Ammon's horn (tissue), 1 donor: ENCODE measurements at regions not wholly inside any gene's neighbourhood (a gene's known extent, or its start where the extent isn't known, plus 50 kb on each side); places are given as distances from the start of the nearest gene placed in this dataset.

ENCODE experiments used
- DNase-seq: peaks from one replicate; pipeline ENCODE4 v3.0.0-alpha.2; 2016; ENCODE audit warnings: low spot score

DNA sequence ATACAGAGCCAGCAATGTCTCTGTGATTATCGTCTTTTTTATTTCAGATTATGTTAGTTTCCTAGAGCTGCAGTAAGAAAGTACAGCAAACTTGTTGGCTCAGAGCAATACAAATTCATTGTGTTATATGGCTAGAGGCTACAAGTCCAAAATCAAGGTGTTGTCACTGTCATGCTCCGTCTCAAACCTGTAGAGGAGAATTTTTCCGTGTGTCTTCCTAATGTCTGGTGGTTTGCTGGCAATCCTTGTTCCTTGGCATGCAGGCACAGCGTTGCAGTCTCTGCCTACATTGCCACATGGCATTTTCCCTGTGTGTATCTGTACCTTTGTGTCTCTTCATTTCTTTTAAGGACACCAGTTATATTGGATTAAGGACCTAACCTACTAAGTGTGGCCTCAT is 244.4 kb downstream of the LRRIQ3 start:
- DNase-seq: peak; percentile 11

DNA sequence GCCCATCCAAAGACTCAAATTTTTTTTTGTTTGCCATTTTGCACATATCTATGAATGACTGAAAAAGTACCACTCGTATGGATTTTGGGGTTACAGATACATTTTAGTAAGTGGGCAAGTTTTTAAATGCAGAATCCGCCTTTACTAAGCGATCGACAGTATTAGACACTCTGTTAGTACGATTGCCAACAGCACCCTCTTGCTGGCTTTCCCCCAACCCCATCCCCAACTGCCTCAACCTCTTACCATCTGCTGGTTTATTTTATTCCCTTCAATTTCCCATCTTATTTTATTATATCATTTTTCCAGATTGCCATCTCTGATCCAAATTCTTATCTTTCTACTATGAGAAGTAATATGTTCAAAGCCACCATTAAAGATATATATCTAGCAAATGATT is 244.8 kb downstream of the LRRIQ3 start:
- peak; percentile 29 for DNase-seq

DNA sequence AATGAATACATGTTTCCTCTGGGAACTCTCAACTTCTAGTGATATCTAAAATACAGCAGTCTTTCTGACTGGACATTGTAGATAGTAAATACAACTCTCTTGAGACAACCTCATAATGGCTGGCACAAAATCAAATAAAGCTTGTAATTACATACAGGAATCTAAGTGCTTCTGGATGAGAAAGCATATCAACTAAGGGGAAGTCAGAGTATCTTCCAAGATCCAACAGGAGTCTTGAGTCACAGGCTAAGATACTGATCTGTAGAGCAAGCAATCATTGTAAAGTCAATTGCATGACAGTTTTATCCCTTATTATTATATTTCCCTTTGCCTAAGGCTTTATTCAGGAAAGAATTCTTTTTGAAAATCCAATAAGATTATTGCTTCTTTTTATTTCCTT is 249.9 kb downstream of the LRRIQ3 start:
- DNase-seq: no peak

DNA sequence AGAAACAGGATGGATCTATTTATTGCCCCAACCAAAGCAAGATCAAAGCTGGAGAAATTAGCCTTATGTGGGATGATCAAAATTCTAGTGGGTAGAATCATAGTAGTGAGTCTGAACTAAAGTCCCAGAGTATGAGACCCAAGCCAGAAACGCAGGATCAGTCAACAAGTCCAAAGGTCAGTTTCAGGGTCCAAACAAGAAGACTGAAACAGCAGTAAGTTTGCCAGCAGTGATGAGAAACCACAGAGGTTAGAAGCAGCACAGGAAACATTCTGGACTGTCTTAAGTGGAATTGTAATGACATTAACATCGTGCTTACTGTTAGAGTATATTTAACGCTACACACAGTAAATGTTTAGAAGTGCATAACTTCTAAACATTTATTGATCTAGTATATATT is 251.0 kb downstream of the LRRIQ3 start:
- no peak for DNase-seq

DNA sequence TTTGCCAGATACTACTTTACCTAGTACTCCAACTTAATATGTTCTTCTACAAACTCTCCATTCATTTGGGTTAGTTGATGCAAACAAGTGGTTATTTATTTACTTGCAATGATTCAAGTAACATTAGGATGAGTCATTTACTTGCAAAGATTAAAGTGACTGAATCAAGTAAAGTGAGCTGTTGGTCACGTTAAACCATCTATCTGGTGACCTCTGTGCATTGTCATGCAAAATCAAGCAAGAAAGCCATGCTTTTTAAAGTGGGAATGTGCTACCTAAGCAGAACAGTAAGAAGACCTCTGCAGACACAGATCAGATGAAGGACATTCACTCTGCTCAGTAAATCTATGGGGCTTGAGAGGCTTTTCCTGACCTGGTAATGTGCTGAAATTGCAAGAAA is 254.7 kb downstream of the LRRIQ3 start:
- no peak for DNase-seq

DNA sequence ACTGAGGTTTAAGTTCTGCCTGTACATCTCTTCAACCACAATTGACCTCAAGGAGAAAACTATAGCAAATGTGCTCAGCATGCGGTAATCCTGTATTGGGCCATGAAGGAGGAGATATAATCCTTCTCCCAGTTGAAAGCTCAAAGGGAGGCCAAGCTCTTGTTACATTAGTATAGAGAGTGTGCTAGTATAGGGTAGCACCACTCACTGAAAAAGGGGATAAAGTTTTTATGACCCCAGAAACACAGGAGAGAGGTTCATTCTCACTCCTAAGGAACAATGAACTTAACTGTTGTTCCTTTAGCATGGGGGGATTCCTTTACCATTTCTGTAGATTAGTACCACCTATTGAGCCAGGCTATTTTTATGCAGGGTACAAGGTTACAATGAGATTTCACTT is 267.7 kb downstream of the LRRIQ3 start:
- no peak for DNase-seq

DNA sequence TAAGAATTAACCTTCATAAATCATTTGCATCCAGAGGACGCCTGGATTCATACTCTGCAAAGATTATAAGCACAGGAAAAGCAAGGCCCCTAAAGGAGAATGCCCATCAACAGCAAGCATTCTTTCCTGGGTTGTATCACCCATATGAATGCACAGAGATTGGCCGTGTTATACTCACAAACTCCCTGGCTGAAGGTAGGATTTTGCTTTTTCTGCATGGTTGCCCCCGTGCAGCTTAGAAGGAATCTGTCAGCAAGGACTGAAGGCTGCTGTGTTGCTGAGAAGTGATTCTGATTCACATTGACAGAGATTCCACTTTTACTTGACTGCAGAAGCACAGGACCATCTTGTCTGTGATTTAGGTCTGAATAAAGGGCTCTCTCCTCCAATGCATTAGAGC is 283.0 kb downstream of the LRRIQ3 start:
- no peak for DNase-seq

DNA sequence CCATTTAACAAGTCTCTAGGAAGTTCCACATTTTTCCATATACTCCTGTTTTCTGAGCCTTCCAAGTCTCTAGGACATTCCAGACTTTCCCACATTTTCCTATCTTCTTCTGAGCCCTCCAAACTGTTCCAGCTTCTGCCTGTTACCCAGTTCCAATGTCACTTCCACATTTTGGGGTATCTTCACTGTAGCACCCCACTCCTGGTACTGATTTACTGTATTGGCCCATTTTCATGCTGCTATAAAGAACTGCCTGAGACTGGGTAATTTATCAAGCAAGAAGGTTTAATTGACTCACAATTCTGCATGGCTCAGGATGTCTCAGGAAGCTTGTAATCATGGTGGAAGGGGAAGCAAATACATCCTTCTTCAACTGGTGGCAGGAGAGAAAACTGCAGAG is 285.0 kb downstream of the LRRIQ3 start:
- DNase-seq: no peak

DNA sequence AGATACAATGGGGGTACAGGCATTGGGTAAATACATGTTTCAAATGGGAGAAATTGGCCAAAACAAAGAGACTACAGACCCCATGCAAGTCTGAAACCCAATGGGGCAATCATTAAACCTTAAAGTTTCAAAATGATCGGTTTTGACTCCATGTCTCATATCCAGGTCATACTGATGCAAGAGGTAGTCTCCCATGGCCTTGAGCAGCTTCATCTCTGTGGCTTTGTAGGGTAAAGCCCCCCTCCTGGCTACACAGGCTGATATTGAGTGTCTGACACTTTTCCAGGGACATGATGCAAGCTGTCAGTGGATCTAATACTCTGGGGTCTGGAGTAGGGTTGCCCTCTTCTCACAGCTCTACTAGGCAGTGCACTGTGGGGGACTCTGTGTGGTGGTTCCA is 286.1 kb downstream of the LRRIQ3 start:
- DNase-seq: no peak

DNA sequence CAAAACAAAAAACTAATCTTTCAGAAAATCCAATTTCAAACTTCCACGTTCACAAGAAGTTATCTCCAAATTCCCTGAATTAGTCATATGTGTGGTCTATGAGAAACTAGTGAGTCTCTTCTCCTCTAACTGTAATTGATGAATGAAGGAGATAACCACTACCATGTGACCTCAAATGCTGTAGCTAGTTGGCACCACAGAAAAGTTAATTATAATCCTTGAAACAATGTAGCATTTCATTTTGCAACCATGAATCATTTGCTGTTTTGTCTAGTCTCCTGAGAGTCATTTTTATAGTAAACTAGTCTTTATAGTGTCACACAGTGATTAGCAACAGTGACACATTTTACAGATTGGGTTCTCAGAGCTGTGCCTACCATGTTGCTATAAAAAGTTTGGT is 287.5 kb downstream of the LRRIQ3 start:
- DNase-seq: no peak

DNA sequence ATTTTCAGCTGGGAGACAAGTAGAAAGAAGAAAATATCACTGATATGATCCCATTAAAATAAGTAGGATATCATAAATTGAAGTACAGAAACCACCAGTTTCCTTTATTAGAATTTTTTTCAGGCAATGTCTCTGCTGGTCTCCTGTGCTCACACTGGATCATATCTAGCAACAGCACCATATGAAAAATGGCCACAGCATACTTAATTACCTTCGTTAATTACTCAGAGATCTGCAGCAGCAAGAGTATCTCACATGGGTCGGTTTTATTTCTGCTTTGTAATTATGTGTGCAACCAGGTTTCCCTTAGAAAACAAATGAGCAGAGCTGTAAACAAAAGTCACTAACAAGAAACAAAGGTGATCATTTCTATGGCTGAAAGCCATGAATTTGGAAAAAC is 287.9 kb downstream of the LRRIQ3 start:
- no peak for DNase-seq

DNA sequence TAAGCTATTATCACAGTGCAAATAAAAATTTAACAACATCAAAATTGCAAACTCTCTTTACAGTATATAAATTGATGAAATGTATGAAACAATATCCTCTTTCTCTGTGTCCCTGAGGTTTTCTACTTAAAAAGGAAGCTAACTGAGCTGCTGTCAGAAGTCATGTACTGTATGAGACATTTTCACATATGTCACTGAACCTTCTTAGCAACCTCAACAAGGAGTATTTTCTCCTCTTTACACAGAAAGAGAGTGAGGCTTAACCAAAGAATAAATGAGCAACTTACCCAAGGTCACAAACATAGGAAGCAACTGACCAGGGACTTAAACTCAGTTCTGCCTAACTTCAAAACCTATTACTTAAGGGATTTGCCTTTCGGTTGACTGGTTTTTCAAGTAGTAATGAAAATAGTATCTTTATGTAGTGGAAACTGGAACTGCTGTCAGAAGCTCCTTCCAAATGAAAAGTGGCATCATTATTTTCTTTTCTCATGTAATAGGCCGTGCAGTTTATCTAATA is 288.9 kb downstream of the LRRIQ3 start:
- no peak for DNase-seq

DNA sequence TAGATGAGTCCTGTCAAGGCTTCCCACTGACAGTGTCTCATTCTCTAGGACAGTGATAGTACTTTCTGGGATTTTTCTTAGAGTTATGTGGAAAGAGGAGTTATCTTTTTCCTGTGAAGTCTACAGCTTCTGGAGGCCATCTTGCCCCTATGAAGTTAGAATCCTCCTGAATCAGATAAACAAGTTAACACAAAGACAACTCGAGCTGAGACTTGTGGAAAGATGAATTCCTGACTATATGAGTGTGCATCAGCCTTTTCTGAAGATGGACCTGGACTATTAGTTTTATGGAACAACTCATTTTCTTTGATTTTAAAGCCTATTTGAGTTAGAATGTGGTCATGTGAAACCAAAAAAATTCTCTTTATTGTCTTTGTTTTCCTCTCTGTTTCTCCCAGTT is 290.9 kb downstream of the LRRIQ3 start:
- no peak for DNase-seq

DNA sequence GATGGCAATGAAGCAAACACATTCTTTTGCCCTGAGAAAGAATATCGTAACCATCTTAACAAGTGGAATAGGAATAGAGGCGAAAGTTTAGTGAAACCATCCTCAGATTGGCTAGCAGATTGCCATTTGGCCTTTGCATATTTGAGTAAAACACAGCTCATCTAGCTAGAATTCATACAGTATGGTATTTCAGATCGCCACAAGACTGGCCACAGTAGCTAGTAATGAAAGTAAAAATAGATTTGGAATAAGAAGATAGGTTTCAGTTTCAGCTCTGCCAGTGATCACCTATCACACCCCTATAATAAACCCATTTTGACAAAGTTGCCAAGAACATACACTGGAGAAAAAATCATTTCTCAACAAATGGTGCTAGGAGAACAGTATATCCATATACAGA is 294.9 kb downstream of the LRRIQ3 start:
- DNase-seq: no peak

DNA sequence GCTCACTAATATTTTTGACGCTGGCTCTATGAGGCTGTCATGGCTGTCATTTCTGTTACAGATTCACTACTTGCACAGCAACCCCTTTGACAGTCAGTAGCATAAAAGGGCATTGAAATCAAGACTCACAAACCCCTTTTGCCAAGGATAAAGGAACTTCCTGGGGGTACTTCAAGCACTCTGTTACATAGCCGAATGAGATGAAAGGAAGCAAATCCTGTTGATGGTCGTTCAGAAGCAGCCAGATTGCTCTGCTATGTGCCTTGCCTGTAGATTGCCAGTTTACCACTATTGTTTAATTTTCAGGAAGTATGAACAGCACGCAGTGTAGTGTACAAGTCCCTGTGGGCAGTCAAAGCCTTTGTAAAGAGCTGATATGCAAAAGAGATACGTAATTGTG is 296.2 kb downstream of the LRRIQ3 start:
- no peak for DNase-seq

DNA sequence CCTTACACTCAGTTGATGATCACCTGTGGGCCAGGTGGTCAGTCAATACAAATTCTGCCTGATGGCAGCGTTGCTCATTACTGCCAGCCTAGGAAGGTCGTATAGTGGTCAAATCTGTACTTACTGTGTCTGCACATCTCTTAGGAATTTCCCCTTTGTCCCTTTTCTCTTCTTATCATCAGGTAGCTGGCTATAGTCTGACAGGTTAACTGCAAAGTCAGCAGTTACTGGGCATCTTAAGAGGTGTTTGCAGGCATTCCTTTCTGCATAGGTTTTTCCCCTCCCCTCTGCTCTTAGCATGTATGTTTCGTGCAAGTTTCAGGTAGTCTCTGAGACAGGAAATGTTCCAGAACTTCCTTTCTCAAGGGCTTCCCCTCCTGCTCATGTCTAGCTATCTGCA is 298.7 kb downstream of the LRRIQ3 start:
- DNase-seq: no peak

DNA sequence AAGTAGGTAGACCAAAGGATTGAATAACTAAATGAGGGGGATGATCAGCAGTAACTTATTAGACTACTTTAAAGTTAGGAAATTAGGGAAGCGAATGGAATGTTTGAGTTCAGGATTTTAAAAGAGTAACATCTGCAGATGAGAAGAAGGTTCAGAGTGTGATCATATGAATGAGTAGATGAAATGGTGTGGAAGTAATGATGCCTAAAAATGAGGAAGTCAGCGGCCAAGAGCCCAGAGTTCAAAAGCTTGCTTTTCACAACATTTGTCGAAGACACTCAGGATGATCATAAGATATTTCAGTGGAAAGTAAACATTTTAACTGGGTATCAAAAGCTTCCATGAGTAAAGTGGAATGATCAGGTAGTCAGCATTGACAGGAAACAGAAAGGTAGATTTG is 299.4 kb downstream of the LRRIQ3 start:
- no peak for DNase-seq

DNA sequence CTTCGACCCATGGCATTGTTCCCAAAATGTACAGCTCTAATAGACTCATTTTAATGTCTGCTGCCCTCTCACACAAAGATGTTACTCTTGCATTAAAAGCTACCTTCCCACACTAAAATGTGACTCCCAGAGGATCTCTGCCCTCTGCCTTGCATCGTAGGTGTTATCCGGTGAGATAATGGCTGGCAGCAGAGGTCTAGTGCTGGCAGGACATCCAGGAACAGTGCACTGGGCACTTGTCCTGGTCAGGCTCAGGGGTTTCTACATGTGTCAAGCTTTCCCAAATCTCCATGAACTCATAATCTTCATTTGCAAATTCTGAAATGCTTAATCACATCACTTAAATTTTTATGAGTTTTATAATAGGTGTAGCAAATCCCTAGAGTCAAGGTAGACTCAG is 310.6 kb downstream of the LRRIQ3 start:
- no peak for DNase-seq

DNA sequence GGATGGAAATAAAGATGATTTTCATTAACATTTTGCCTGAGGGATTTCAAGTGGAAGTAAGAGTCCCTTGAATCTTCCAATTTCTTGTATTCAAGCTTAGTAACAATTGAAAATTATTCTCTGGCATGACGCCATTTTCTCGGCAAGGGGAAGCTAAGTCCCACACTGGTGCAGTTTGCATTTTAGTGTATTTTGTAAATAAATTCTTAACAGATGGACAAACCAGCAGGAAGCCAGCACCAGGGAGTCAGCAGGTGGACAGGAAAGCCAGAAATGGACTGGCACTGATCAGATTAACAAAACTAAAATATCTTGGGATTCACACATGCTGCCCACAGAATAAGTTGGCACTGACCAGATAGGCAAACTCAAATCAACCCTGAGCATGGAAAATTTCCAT is 311.3 kb downstream of the LRRIQ3 start:
- DNase-seq: no peak

DNA sequence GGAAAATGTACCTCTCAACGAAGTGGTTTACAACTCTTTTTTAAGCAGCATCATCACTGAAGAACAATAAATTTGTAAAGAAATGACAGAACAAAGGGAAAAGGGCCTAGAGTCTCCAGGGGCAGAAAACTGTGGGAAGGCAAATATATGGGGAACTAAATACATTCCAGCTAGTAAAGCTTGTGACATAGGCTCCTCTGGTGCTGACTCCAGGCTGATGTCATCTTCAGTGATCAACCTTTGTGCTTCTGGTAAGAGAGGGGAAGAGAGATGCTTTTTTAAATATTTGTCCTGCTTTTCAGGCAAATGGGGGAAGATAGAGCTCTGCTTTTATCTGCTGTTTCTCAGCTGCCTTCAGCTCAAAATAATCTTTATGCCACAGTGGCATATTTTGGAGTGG is 323.2 kb downstream of the LRRIQ3 start:
- DNase-seq: no peak

DNA sequence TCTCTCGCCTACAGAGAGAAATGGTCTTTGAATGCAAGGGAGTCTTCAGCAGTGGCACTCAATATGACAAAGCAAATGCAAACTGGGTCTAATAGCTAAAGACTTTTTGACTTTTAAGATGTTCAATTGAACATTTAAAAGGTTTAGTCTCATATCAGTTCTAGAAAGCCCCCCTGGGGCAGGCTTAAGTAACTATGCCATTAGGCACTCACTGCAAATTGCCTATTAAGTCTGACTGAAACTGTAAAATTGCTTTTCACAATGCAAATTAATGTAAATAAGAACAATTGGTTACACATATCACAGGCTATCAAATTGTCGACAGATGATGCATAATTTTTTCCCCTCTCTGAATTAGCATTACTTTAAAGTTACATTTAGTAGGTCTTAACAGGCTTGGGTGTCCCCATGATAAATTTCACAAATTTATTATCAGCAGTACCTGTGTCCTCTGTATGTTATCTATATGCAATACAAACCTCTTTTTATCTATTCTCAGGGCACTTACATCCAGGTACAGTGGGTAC is 329.1 kb downstream of the LRRIQ3 start:
- no peak for DNase-seq

DNA sequence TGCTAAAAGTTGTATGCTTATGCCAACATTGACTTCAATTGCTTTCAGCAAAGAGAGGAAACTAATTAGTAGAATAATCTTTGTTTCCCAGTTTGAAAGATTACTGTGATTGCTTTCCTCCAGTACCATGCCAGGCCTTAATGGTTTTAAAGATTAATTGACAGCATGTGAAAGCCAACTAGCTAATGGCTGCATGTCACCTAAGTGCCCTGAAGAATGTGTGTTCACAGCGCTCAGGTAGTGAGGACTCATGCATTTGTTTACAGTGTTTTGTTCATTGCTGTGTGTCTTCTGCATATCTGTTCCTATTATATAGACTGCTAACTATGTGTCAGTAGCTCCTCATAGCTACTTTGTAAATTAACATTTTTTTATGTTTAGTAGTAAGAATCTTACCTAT is 335.6 kb downstream of the LRRIQ3 start:
- DNase-seq: no peak

DNA sequence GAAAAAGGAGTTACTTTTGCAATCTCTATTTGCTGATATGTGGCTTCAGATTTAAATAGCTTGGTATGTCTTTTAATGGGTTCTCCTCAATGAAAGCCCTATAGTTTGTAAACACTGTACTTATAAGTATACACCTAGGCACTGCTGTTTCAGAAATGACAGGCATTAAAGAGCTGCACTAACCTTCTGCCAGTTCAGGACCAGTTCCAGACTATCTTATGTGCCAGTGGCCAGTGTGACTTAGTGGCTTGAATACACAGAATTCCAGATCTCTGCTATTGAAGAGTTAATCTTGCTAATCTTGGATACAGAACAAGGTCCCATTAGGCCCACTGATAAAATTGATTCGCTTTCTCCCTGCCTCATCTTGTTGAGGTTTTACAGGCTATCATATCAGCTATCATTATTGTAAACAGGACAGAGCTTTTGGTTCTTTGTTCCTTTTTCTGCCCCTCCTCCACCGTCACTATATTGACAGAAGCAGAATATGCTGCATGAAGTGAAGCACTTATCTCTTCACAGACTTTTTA is 337.5 kb downstream of the LRRIQ3 start:
- DNase-seq: no peak

DNA sequence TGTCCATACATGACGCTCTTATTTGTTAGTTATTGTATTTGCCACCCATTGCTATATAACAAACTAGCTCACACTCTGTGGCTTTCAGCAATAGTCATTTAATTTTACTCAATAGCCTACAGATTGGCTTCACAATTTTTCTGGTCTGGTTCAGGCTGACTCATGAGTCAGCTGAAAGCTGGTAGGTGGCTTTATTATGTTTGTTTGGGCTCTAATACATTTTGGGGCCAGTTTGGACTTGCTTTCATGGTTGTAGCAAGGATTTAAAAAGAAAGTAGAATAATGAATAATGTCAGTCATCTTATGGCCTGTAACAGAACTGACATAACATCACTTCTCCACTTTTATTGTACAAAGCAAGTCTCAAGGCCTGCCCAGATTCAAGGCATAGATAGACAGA is 338.7 kb downstream of the LRRIQ3 start:
- DNase-seq: no peak

DNA sequence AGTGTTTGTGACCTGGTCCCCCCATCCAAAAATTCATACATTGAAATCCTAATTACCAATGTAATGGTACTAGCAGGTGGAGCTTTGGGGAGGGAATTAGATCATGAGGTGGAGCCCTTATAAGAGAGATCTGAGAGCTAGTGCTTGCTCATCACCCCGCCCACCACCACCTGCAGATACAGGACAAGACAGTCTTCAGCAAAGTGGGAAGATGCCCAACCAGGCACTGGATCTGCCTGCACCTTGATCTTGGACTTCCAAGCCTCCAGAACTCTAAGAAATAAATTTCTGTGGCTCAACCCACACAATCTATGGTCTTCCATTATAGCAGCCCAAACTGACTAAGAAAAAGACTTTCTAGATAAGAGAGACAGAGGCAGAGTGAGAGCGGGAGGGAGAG is 343.4 kb downstream of the LRRIQ3 start:
- no peak for DNase-seq
